ENCODE measurements at regions not wholly inside any gene's neighbourhood (a gene's known extent, or its start where the extent isn't known, plus 50 kb on each side); places are given as distances from the start of the nearest gene placed in this dataset.

- TF ChIP-seq POLR2AphosphoS5 (IDR thresholded peaks at IDR 0.05; ENCODE audit: low read depth, low read length) (no peak), POLR2A (IDR thresholded peaks at IDR 0.05; ENCODE audit: low read depth, low read length) (no peak), TAF1 (IDR thresholded peaks at IDR 0.05; ENCODE audit: borderline replicate concordance, low read depth, low read length) (no peak)
These were observed 118.8 kb downstream of the BOD1 start for GRCh38 chr5:173497685-173498084.
